ENCODE measurements at regions not wholly inside any gene's neighbourhood (a gene's known extent, or its start where the extent isn't known, plus 50 kb on each side); places are given as distances from the start of the nearest gene placed in this dataset.

- H3K23ac ChIP-seq (ENCODE audit: low read length), result no peak overlapping the region
- no peak overlapping the region for H3K18ac ChIP-seq (ENCODE audit: low read length)
- H3K4me1 ChIP-seq (ENCODE audit: control insufficient read depth, low read depth, low read length), result no peaks in the 10 kb centered on the region
- H4K5ac ChIP-seq (ENCODE audit: low read length), result no peak overlapping the region
- H3K9ac ChIP-seq (ENCODE audit: low read length), result no peak overlapping the region
- H3K27ac ChIP-seq (ENCODE audit: low read depth, low read length), result no peak overlapping the region
- H2AK5ac ChIP-seq (ENCODE audit: low read length), result no peak overlapping the region
- H3K27me3 ChIP-seq (ENCODE audit: insufficient read depth, low read length, poor library complexity), result no peaks in the 10 kb centered on the region
- no peaks in the 10 kb centered on the region for H3K36me3 ChIP-seq (ENCODE audit: control insufficient read depth, insufficient read depth, low read length)
- WGBS (ENCODE audit: extremely low coverage, insufficient coverage, low lambda C conversion rate), result no CpG with 5 or more reads among the region's 1 CpG
- no peak overlapping the region for H2BK15ac ChIP-seq (replicated peaks; ENCODE audit: low read depth)
- H3K4me2 ChIP-seq (ENCODE audit: low read length), result no peak overlapping the region
- H2BK120ac ChIP-seq (ENCODE audit: low read depth, low read length), result no peak overlapping the region
- no peak overlapping the region for H3K56ac ChIP-seq (ENCODE audit: low read length)
- no peak overlapping the region for H4K8ac ChIP-seq (ENCODE audit: low read depth, low read length)
- H2BK5ac ChIP-seq (ENCODE audit: low read length), result no peak overlapping the region
- DNase-seq, result no peak
- H3K4ac ChIP-seq (ENCODE audit: low read depth, low read length), result no peak overlapping the region
- no peak overlapping the region for H3K4me3 ChIP-seq (ENCODE audit: low read length)
- no peaks in the 10 kb centered on the region for H3K79me1 ChIP-seq (ENCODE audit: low read length)
- H3K79me2 ChIP-seq (ENCODE audit: control insufficient read depth, insufficient read depth, low read length), result no peaks in the 10 kb centered on the region
Measured at GRCh38 chr11:109507836-109508561, 86.0 kb downstream of the C11orf87 start.

- Histone ChIP-seq H4K5ac (ENCODE audit: low read length) (no peak overlapping the region), H3K27ac (ENCODE audit: low read depth, low read length) (no peak overlapping the region), H3K27me3 (ENCODE audit: insufficient read depth, low read length, poor library complexity) (no peaks in the 10 kb centered on the region), H3K9ac (ENCODE audit: low read length) (no peak overlapping the region), H3K4ac (ENCODE audit: low read depth, low read length) (no peak overlapping the region), H3K4me2 (ENCODE audit: low read length) (no peak overlapping the region), H3K36me3 (ENCODE audit: control insufficient read depth, insufficient read depth, low read length) (no peaks in the 10 kb centered on the region), H2AK5ac (ENCODE audit: low read length) (no peak overlapping the region), H3K23ac (ENCODE audit: low read length) (no peak overlapping the region), H3K4me1 (ENCODE audit: control insufficient read depth, low read depth, low read length) (no peaks in the 10 kb centered on the region), H2BK120ac (ENCODE audit: low read depth, low read length) (no peak overlapping the region), H3K4me3 (ENCODE audit: low read length) (no peak overlapping the region), H2BK5ac (ENCODE audit: low read length) (no peak overlapping the region), H3K79me1 (ENCODE audit: low read length) (no peaks in the 10 kb centered on the region), H4K8ac (ENCODE audit: low read depth, low read length) (no peak overlapping the region), H3K18ac (ENCODE audit: low read length) (no peak overlapping the region), H2BK15ac (replicated peaks; ENCODE audit: low read depth) (no peak overlapping the region), H3K56ac (ENCODE audit: low read length) (no peak overlapping the region), H3K79me2 (ENCODE audit: control insufficient read depth, insufficient read depth, low read length) (no peaks in the 10 kb centered on the region)
- no CpG with 5 or more reads among the region's 2 CpGs for WGBS (ENCODE audit: extremely low coverage, insufficient coverage, low lambda C conversion rate)
- no peak for DNase-seq
Measured at GRCh38 chr11:109508943-109509342, 87.0 kb downstream of the C11orf87 start.

GRCh38 chr11:109510316-109510715 lies 88.3 kb downstream of the C11orf87 start:
- Histone ChIP-seq H2BK120ac (ENCODE audit: low read depth, low read length) (no peak overlapping the region), H3K4me1 (ENCODE audit: control insufficient read depth, low read depth, low read length) (no peaks in the 10 kb centered on the region), H3K23ac (ENCODE audit: low read length) (no peak overlapping the region), H3K27ac (ENCODE audit: low read depth, low read length) (no peak overlapping the region), H3K4me2 (ENCODE audit: low read length) (no peak overlapping the region), H3K18ac (ENCODE audit: low read length) (no peak overlapping the region), H2BK15ac (replicated peaks; ENCODE audit: low read depth) (no peak overlapping the region), H3K56ac (ENCODE audit: low read length) (no peak overlapping the region), H4K5ac (ENCODE audit: low read length) (no peak overlapping the region), H3K36me3 (ENCODE audit: control insufficient read depth, insufficient read depth, low read length) (no peaks in the 10 kb centered on the region), H3K9ac (ENCODE audit: low read length) (no peak overlapping the region), H3K4ac (ENCODE audit: low read depth, low read length) (no peak overlapping the region), H4K8ac (ENCODE audit: low read depth, low read length) (no peak overlapping the region), H3K79me1 (ENCODE audit: low read length) (no peaks in the 10 kb centered on the region), H3K79me2 (ENCODE audit: control insufficient read depth, insufficient read depth, low read length) (no peaks in the 10 kb centered on the region), H2AK5ac (ENCODE audit: low read length) (no peak overlapping the region), H2BK5ac (ENCODE audit: low read length) (no peak overlapping the region), H3K27me3 (ENCODE audit: insufficient read depth, low read length, poor library complexity) (no peaks in the 10 kb centered on the region), H3K4me3 (ENCODE audit: low read length) (no peak overlapping the region)
- WGBS (ENCODE audit: extremely low coverage, insufficient coverage, low lambda C conversion rate), result no CpG with 5 or more reads among the region's 1 CpG
- DNase-seq, result no peak

- Histone ChIP-seq H2AK5ac (ENCODE audit: low read length) (no peak overlapping the region), H2BK120ac (ENCODE audit: low read depth, low read length) (no peak overlapping the region), H2BK5ac (ENCODE audit: low read length) (no peak overlapping the region), H3K18ac (ENCODE audit: low read length) (no peak overlapping the region), H3K36me3 (ENCODE audit: control insufficient read depth, insufficient read depth, low read length) (no peaks in the 10 kb centered on the region), H3K9ac (ENCODE audit: low read length) (no peak overlapping the region), H3K4ac (ENCODE audit: low read depth, low read length) (no peak overlapping the region), H3K79me2 (ENCODE audit: control insufficient read depth, insufficient read depth, low read length) (no peaks in the 10 kb centered on the region), H2BK15ac (replicated peaks; ENCODE audit: low read depth) (no peak overlapping the region), H3K23ac (ENCODE audit: low read length) (no peak overlapping the region), H3K4me3 (ENCODE audit: low read length) (no peak overlapping the region), H3K79me1 (ENCODE audit: low read length) (no peaks in the 10 kb centered on the region), H4K8ac (ENCODE audit: low read depth, low read length) (no peak overlapping the region), H3K56ac (ENCODE audit: low read length) (no peak overlapping the region), H3K27me3 (ENCODE audit: insufficient read depth, low read length, poor library complexity) (no peaks in the 10 kb centered on the region), H4K5ac (ENCODE audit: low read length) (no peak overlapping the region), H3K4me2 (ENCODE audit: low read length) (no peak overlapping the region), H3K27ac (ENCODE audit: low read depth, low read length) (no peak overlapping the region), H3K4me1 (ENCODE audit: control insufficient read depth, low read depth, low read length) (no peaks in the 10 kb centered on the region)
- DNase-seq, result no peak
Measured at GRCh38 chr11:109511598-109511997, 89.6 kb downstream of the C11orf87 start.

GRCh38 chr11:109512249-109512648 lies 90.3 kb downstream of the C11orf87 start:
- H3K18ac ChIP-seq (ENCODE audit: low read length), result no peak overlapping the region
- no peak overlapping the region for H3K9ac ChIP-seq (ENCODE audit: low read length)
- no peak overlapping the region for H3K4me3 ChIP-seq (ENCODE audit: low read length)
- no peak overlapping the region for H2BK5ac ChIP-seq (ENCODE audit: low read length)
- H3K23ac ChIP-seq (ENCODE audit: low read length), result no peak overlapping the region
- no peak for DNase-seq
- H3K36me3 ChIP-seq (ENCODE audit: control insufficient read depth, insufficient read depth, low read length), result no peaks in the 10 kb centered on the region
- no peak overlapping the region for H2BK120ac ChIP-seq (ENCODE audit: low read depth, low read length)
- no peaks in the 10 kb centered on the region for H3K27me3 ChIP-seq (ENCODE audit: insufficient read depth, low read length, poor library complexity)
- WGBS (ENCODE audit: extremely low coverage, insufficient coverage, low lambda C conversion rate), result no CpG with 5 or more reads among the region's 1 CpG
- H2AK5ac ChIP-seq (ENCODE audit: low read length), result no peak overlapping the region
- no peak overlapping the region for H4K5ac ChIP-seq (ENCODE audit: low read length)
- no peaks in the 10 kb centered on the region for H3K79me2 ChIP-seq (ENCODE audit: control insufficient read depth, insufficient read depth, low read length)
- no peaks in the 10 kb centered on the region for H3K79me1 ChIP-seq (ENCODE audit: low read length)
- no peak overlapping the region for H3K4me2 ChIP-seq (ENCODE audit: low read length)
- no peak overlapping the region for H3K56ac ChIP-seq (ENCODE audit: low read length)
- no peaks in the 10 kb centered on the region for H3K4me1 ChIP-seq (ENCODE audit: control insufficient read depth, low read depth, low read length)
- H4K8ac ChIP-seq (ENCODE audit: low read depth, low read length), result no peak overlapping the region
- no peak overlapping the region for H3K4ac ChIP-seq (ENCODE audit: low read depth, low read length)
- no peak overlapping the region for H2BK15ac ChIP-seq (replicated peaks; ENCODE audit: low read depth)
- H3K27ac ChIP-seq (ENCODE audit: low read depth, low read length), result no peak overlapping the region

- Histone ChIP-seq H3K4me3 (ENCODE audit: low read length) (no peak overlapping the region), H3K9ac (ENCODE audit: low read length) (no peak overlapping the region), H4K5ac (ENCODE audit: low read length) (no peak overlapping the region), H3K4me1 (ENCODE audit: control insufficient read depth, low read depth, low read length) (no peaks in the 10 kb centered on the region), H3K79me2 (ENCODE audit: control insufficient read depth, insufficient read depth, low read length) (no peaks in the 10 kb centered on the region), H3K56ac (ENCODE audit: low read length) (no peak overlapping the region), H3K36me3 (ENCODE audit: control insufficient read depth, insufficient read depth, low read length) (no peaks in the 10 kb centered on the region), H3K79me1 (ENCODE audit: low read length) (no peaks in the 10 kb centered on the region), H2BK5ac (ENCODE audit: low read length) (no peak overlapping the region), H3K18ac (ENCODE audit: low read length) (no peak overlapping the region), H2BK120ac (ENCODE audit: low read depth, low read length) (no peak overlapping the region), H3K27ac (ENCODE audit: low read depth, low read length) (no peak overlapping the region), H2AK5ac (ENCODE audit: low read length) (no peak overlapping the region), H2BK15ac (replicated peaks; ENCODE audit: low read depth) (no peak overlapping the region), H3K4me2 (ENCODE audit: low read length) (no peak overlapping the region), H3K23ac (ENCODE audit: low read length) (no peak overlapping the region), H3K27me3 (ENCODE audit: insufficient read depth, low read length, poor library complexity) (no peaks in the 10 kb centered on the region), H3K4ac (ENCODE audit: low read depth, low read length) (no peak overlapping the region), H4K8ac (ENCODE audit: low read depth, low read length) (no peak overlapping the region)
- no peak for DNase-seq
- no CpG with 5 or more reads among the region's 2 CpGs for WGBS (ENCODE audit: extremely low coverage, insufficient coverage, low lambda C conversion rate)
Measured at GRCh38 chr11:109512680-109513079, 90.7 kb downstream of the C11orf87 start.

Data from mesendoderm (in vitro differentiated cells).